ENCODE measurements at regions not wholly inside any gene's neighbourhood (a gene's known extent, or its start where the extent isn't known, plus 50 kb on each side); places are given as distances from the start of the nearest gene placed in this dataset.

GRCh38 chr22:47608421-47608820, 846.0 kb downstream of the TBC1D22A start:
- TF ChIP-seq CTCF (IDR thresholded peaks at IDR 0.05; ENCODE audit: insufficient read depth, low read length) = no peak
- no peak for TF ChIP-seq REST (IDR thresholded peaks at IDR 0.05; ENCODE audit: insufficient replicate concordance, low read depth)

All from HL-60 (cell line).